ENCODE measurements at regions not wholly inside any gene's neighbourhood (a gene's known extent, or its start where the extent isn't known, plus 50 kb on each side); places are given as distances from the start of the nearest gene placed in this dataset.
"Not testable (repeated sequence)": the region's sequence is repeated elsewhere in the genome, so short reads cannot be mapped to it uniquely, and the experiment has no call there.

DNA sequence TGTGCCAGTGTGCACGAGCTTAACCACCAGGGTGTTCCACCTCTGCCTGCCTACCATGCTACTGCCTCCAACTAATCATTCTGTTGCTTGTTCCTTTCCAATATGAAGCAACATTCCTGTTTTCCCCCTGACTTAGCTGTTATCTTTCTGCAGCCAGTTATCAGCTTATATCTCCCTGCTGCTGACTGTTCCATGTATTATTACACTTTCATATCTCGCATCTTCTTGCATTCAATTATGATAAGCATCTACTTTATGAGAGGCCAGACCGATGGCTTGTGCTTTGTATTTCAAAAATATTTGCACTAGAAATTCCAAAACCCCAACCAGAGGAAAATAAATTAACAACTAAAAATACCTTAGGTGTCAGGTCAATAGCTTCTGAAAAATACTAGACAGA, 394.0 kb upstream of the BRINP1 start:
- no peak for DNase-seq (ENCODE audit: low read depth in 2 of 2)

DNA sequence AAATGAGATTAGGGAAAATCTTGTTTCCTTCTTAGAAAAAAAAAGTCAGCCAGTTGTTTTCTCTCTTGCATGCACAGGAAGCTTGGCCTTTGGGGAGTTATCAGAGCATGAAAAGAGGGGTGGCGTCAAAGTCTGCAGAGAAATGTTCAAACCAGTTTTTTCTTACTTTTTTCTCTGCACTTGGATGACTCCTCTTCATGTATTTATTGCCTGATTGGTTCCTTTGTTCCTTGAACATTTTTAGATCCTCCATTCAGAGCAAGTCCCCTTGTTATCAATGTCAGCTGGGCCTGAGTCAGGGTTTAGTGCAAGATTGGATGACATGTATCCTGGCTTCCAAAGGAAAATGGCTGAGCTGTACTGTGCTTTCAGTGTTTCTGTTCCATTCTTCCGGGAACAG, 392.6 kb upstream of the BRINP1 start:
- DNase-seq (ENCODE audit: low read depth in 2 of 2), result no peak

DNA sequence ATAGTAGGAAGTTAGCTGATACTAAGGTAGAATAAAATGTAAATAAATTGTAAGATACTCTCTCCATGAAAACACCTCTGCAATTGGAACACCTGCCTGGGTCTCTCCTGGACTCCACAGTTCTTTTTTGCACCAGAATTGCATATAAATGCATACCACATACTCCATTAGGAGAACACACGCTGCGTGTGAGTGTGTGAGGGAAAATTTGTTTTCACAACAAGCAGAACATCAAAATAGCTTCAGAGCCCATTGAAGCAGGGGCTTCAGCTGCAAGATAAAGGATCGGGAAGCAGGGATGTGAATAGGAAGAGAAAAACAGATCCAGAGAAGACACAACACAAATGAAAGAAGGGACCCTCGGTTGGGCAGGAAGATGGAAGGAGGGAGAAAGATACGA, 389.8 kb upstream of the BRINP1 start:
- no peak for DNase-seq (ENCODE audit: low read depth in 2 of 2)

DNA sequence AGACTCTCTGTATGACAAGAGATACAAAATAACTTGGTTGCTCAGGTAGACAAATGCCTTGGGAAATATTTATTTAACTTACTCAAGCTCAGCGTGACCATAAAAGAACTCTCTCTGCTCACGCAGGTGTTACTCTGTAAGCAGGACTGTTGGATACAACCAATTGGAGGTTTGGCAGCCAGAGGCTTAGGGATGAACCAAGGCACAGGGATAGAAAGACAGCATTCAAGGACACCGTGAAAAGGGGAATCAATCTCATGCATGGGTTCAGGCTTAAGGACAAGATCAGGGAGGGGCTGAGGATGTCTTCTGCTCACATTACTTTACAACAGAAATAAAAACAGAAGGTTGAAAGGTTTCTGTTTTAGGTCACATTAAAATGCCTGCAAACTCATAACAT, 389.0 kb upstream of the BRINP1 start:
- DNase-seq (ENCODE audit: low read depth in 2 of 2), result no peak

DNA sequence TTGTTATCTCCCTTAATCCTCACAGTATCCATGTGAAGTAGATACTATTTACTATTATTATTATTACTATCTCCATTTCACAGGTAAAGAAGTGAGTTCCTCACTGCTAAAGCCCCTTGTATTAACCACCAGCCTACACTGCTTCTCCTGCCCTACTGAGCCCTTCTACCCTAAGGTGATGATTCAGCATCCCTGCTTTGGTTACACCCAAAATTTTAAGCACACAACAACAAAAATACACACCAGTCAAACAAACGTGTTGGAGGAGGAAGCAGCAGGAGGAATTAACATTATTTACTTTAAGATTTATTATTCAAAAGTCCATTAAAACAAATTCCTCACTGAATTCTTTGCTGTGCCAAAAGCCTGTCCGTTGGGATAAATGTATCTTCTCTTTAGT, 370.2 kb upstream of the BRINP1 start:
- no peak for DNase-seq (ENCODE audit: low read depth in 2 of 2)

DNA sequence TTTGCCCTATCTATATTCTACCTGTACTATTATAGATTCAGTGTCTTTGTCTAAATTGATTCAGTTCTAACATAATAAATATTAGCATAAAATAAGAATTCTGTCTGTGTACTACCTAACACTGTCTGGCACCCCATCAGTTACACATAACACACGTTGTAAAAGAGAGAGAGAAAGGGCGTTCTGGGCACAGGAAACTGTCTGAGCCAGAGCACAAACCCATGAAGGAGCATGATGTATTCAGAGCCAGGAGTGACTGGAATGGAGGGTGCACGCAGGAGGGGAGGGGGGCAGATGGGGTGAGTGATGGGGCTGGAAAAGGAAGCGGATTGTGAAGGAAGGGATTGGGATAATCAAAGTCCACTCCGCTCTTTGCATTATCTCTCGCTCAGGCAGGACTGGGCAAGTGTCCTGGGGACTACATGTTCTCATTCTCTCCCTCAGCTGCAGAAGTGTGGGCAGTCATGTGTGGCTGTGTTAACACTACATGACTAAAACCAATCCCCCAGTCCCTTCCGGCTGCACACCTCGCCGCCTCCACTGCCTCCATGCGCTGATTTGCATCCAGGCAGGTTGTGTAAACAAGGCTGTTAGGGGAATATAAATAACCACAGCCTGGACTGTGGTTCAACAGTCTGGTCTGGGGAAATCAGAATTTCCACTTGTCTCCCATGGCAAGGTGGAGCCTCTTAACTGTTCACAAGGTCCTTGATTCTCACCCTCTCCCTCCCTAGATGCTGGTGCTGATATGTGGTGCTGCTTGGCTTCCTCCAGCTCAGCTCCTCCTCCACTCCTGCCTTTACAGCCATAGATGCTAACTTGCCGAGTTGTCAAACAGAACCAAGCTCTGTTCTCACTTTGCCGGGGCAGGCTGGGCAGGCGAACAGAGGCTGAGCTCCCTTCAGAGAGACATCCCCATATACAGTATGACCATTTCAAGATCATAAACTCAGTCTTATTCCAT, 367.5 kb upstream of the BRINP1 start:
- no peak for DNase-seq (ENCODE audit: low read depth in 2 of 2)

DNA sequence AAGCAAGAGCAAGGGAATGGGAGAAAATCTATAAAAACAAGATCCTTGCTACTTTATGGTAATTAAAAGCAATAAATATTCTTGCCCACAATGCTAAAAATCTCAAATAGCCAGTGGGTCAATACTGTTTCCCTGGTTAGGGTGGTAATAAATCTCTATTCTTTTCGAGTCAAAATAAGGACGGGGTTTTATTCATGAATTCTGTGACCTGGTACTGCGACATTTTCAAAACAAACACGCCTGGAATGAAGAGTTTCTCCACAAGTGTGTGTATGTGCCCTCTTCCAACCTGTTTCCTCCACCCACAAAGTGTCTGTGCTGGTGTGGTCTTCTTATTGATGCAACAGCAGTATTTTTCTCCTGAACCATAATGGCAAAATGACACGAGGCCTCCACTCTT, 358.8 kb upstream of the BRINP1 start:
- DNase-seq (ENCODE audit: low read depth in 2 of 2), result no peak

DNA sequence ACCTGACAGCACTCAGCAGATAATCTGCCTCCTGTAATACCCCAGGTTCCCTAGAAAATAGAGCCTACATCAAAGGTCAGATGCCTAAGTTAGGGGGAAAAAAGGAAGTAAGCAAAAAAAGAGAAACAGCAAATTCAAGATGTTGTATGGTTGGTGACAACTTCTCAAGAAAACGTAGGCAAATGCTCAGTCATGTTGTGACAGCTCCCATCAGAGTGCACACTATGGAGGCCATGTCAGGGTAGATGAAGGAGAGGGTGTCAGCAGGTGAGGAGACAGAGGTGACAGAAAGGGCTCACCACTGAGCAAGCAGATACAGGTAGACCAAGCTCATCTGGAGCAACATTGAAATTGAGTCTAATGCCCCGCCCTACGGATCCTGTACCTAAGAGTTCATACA, 356.8 kb upstream of the BRINP1 start:
- no peak for DNase-seq (ENCODE audit: low read depth in 2 of 2)

DNA sequence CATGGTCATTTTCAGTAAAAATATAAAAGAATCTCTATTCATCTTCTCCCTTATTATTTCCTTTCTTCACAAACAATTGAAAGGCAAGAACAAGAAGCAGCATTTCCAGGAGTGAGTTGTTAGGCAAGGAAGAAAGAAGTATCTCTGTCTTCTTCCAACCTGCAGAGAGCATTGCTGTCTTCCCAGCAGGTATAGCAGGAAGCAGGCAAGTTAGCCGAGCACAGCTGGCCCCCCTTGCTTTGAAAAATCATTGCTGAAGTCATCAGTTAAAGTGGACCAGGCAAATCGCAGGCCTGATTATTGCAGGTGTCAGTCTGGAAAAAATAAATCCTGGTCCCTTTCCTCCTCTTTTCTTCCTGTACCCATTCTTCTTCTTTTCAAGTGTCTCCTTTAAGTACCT, 353.1 kb upstream of the BRINP1 start:
- no peak for DNase-seq (ENCODE audit: low read depth in 2 of 2)

DNA sequence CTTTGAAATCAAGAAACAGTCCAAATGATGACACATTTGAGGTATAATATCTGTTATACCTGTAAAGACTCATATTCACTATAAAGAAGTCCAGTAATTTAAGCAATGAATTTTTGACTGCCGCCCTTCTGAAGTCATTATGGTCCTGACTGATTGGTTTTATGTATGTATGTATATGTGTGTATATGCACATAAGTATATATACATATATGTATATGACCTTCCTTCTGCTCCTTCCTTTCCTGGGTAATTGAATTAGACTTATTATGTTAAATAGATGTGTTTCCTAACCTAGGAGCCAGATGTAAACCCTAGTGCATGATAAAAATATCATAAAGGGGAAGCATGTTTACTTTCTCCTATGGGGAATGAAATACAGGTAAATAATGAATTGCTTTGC, 343.1 kb upstream of the BRINP1 start:
- no peak for DNase-seq (ENCODE audit: low read depth in 2 of 2)

DNA sequence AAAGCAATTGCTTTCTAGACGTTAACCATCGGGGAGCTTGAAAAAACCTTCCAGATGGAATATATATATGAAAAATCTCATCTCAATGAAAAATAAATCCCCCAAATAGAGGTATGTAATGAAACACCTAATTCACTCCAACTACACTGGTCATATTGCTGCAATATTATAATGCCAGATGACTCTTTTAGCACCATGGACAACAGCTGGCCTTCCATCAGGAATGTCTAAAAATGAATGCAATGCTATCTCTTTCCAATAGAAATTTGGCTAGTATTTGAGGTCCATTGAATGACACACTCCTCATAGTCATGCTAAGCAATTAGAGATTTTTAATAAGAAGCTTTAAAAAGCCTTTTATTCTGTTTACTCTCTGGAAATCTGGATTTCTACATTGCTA, 340.2 kb upstream of the BRINP1 start:
- no peak for DNase-seq (ENCODE audit: low read depth in 2 of 2)

DNA sequence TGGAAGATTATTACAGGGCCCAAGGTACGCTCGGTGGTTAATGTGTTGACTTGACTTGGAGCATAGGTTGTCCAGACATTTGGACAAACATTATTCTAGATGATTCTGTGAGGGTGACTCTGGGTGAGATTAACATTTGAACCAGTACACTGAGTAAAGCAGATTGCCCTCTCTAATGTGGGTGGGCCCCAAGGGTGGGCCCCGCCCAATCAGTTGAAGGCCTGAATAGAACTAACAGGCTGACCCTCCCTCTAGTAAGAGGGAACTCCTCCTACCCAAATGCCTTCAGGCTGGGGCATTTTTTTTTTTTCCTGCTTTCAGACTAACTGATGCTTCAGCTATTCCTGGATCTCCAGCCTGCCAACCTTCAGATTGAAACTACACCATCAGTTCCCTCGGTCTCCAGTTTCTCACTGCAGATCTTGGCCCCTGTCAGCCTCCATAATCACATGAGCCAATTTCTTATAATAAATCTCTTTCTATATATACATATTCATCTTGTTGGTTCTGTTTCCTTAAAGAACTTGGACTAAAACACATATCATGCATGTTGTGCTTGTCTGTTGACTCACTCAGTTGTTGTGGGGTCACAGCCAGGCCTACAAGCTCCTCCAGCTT, 338.1 kb upstream of the BRINP1 start:
- DNase-seq (ENCODE audit: low read depth in 2 of 2), result no peak

DNA sequence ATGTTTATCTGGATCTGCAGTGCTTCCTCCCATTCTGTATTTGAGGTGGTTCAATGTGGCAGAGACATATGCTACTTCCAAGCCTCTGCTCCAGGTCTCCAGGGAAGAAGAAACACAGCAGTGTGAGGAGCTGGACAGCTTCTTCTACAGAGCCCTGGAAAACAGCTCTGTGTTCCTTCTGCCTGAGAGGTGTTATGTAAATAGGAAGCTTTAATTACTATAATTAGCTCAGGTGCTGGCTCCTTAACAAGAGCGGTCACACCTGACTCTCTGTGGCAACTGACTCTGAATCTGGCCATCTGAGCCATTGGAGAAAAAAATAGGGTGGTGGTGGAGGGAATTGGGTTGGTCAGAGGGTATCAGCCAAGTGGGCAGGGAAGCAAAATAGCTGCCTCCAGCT, 332.4 kb upstream of the BRINP1 start:
- DNase-seq (ENCODE audit: low read depth in 2 of 2), result no peak

DNA sequence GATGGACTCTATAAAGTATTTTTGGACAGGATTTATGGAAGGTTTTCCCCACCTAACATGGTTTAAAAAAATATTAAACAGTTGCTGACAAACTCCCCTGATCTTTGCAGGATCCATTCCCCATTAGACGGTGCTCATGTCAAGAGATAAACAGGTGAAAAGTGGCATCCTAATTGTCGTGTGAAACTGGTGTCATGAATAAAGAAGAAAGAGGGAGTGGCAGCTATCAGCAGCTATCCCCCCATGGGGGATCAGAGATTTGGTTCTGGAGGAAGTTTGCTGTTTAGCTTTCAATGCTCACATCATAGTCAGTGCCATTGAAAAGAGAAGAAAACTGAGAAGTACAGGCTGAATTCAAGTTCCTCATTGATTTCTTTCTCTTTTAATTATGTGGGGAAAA, 329.3 kb upstream of the BRINP1 start:
- DNase-seq (ENCODE audit: low read depth in 2 of 2), result no peak

DNA sequence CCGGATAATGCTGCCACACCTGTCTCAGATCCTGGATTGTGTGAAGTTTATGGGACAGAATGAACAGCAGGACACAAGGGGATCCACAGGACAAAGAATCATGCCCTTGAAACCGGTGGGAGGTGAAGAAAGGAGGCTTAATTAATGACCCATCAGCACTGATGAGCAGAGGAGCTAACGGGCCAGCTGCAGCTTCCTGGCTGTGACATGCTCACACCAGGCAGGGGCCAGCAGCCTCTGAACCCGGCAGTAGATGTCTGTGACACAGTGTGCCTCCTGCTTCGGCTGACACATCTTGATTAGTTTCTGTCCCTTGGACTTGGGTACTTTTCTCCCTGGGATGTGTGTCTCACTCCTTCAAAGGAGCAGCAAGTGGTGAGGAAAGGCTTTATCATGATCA, 328.8 kb upstream of the BRINP1 start:
- no peak for DNase-seq (ENCODE audit: low read depth in 2 of 2)

DNA sequence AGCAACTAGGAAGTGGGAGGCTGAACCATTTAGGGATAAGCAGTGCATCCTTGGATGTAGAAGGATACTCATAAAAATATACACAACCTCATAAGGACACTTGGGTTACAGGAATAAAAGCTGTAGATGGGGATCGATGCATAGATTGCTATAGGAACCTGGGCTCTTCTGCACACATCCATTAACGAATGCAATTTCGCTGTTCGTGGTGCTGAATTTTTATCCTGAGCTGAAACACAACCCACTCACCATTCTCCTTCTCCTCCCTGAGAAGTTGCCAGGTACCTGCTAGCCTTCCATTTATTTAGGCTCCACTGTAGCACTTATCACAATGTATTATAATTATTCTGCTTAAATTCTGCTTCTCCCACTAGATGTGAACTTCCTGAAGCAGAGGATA, 320.6 kb upstream of the BRINP1 start:
- no peak for DNase-seq (ENCODE audit: low read depth in 2 of 2)

DNA sequence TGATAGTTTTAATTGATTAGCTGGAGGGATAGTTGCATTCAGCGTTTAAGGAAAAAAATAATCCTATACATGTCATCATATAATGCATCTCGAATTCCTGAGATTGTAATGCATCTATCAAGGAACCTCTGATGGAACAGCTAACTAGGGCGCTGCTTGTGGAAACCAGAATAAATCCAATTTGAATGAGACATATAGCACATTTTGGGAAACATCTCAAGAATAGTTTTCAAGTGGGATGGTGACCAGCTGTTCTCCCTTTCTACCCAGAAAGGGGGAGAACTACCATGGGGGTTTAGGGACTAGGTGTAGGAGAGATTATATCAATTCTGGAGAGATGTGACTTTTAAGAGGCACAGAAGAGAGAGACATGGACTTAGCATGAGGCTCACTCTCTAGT, 319.3 kb upstream of the BRINP1 start:
- DNase-seq (ENCODE audit: low read depth in 2 of 2), result no peak

DNA sequence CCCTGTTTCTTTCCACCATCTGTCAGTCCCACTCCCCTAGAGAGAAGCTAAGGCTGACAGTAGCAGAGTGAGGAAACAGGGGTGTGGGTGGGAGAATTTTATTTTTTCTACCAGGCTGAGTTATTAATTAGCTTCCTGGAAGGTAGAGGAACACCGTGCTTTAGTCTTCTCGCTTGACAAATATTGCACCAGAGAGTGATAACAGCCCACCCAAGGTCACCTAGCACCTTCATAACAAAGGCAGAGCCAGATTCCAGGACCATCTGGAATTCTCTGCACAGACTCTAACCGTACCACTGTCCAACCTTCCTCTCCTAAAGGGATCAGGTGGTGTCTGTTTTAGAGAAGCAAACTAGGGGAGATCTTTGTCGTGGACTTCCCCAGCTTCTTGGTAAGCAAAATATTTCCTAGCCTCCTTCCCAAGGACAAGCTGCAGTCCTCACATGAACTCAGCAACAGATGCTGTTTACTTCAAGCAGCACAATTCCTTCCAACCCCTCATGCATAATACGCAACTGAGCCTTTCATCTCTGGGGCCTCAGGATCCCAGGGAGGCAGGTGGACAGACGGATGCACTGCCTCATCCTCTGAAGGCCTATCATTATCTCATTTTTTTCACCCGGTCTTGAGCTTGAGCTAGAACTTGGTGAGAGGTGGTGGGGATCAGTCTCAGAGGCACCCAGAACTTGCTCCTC, 308.7 kb upstream of the BRINP1 start:
- DNase-seq (ENCODE audit: low read depth in 2 of 2), result no peak

DNA sequence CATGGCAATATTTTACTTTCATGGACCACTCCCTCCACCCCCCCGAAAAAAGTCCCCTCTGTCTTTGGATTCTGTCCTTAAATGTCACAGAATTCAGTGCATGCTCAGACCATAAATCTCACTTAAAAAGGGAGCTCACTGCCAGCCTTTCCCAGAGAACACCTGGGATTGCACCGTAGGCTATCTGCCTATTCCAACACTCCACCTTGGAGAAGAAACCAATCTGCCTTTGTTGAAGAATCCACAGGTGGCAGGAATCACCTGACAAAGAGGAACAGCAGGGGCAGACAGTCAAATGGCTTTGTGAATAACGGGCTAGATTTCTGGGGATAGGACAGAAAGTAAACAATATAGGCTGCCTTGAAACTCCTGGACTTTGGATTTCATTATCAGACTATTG, 306.7 kb upstream of the BRINP1 start:
- no peak for DNase-seq (ENCODE audit: low read depth in 2 of 2)

DNA sequence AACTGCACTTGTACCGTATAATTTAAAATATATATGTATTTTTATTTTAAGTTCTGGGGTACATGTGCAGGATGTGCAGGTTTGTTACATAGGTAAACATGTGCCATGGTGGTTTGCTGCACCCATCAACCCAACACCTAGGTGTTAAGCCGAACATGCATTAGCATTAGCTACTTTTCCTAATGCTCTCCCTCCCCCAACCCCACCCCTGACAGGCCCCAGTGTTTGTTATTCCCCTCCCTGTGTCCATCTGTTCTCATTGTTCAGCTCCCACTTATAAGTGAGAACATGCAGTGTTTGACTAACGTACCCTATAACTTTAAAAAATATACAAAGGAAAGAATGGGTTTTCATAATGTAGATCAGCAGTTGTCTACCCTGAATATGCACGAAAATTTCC, 303.5 kb upstream of the BRINP1 start:
- DNase-seq (ENCODE audit: low read depth in 2 of 2), result not testable (repeated sequence)

DNA sequence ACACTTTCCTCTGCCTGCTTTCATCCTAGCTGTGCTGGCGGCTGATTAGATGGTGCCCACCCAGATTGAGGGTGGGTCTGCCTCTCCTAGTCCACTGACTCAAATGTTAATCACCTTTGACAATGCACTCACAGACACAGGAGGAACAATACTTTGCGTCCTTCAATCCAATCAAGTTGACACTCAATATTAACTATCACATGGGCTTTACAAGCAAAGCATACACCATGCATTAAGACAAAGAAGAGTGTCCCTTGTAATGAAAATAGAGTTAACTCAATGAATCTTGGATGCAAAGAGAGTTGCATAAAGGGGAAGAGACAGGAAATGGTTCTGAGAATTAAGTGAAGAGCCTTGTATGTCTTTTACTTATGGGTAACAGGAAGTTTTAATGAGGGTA, 298.7 kb upstream of the BRINP1 start:
- DNase-seq (ENCODE audit: low read depth in 2 of 2), result no peak

DNA sequence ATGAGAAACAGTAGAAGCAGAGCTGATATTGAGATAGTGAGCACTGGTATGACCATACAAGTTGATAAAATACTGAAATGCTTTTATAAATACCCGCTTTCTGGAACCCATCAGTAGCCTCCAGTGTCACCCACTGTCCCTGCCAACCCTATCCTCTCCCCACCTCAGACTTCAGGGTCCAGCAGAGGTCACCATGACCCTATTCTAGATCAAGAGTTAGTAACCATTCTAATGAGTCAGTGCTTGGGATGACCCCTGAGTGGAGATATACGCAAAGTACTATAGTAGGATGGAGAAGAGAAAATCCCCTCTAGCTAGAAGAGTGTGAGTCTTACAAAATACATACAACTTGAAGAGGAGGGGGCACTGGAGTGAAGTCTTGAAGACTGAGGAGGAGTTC, 297.9 kb upstream of the BRINP1 start:
- DNase-seq (ENCODE audit: low read depth in 2 of 2), result no peak

DNA sequence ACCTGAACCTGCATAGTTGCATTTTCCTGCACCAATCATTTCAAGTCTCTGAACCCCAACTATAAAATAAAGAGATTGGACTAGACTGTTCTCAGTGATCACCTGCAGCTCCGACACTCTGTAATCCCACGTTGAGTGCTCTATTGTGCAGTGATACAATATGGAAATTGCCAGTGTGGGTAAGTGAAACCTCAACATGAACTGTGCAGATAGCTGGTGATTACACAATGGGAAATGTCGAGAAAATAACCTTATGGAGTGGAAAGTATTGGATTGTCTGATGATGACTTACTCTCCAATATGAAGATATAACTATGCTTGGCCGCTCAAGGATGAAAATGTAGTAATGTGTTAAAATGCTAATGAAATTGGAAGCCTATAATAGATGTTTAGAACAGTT, 293.1 kb upstream of the BRINP1 start:
- DNase-seq (ENCODE audit: low read depth in 2 of 2), result no peak

Data from stimulated activated CD8-positive, alpha-beta memory T cell treated with anti-CD3 and anti-CD28 coated beads, Interleukin-2, amount 100 ng/mL, for 48 hours (primary cell).